GM19452 (cell line): ENCODE measurements at regions not wholly inside any gene's neighbourhood (a gene's known extent, or its start where the extent isn't known, plus 50 kb on each side); places are given as distances from the start of the nearest gene placed in this dataset.
"Not testable (repeated sequence)": the region's sequence is repeated elsewhere in the genome, so short reads cannot be mapped to it uniquely, and the experiment has no call there.

Experiments used
- ATAC-seq: cut with Tn5 transposase; IDR thresholded peaks from one replicate; pipeline ENCODE4 v1.9.1; 2021; ENCODE audit not compliant: unreplicated experiment

GRCh38 chrX:35611562-35611961 lies 186.6 kb upstream of the MAGEB16 start:
- ATAC-seq = not testable (repeated sequence)

DNA sequence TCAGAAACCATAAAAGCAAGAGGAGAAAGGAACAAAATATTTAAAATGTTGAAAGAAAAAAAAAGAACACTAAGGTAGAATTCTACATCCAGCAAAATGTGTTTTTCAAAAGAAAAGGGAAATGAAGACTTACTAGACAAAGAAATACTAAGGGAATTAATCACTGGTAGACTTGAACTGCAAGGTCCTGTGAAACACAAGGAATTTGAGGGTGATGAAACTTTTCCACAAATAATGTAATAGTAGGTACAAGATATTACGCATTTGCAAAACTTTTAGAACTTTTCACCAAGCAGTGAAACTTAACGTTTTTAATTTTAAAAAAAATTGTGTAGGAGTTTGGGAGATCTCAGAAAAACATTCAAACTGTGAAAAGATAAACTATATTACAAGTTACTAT lies 180.3 kb upstream of the MAGEB16 start:
- no peak for ATAC-seq

DNA sequence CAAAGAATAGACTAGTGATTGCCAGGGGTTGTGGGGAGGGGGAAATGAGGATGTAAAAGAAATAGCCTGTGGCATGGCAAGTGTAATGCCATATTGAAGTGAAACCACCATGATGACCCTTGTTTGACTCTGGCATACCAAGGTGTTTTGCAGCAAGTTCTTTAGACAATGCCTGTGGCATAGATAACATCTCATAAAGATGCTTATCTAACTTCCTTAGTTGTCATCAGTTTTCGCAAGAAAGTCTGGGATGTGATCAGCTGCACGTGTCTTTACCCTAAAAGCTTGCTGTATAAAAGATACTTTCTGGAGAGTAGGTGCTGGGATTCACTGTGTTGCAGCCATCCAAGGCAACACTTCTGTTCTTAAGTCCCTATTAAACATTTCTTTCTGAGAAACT lies 176.1 kb upstream of the MAGEB16 start:
- ATAC-seq = no peak

- no peak for ATAC-seq
These were observed 175.5 kb upstream of the MAGEB16 start for GRCh38 chrX:35622601-35623000.

DNA sequence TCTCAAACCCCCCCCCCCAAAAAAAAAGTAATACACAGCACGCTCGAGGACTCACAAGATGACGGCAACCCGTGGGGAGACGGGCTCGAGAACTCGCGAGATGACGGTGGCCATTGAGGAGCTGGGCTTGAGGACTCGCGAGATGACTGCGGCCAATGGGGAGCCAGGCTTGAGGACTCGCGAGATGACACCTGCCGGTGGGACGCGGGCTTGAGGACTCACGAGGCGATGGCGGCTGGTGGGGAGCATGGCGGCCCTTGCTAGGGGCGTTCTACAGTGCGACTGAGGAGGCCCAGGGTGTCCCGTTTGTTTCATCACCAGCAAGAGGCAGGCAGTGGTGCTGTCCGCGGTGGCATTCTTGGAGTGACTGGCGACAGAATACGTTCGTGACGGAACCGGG lies 172.4 kb upstream of the MAGEB16 start:
- ATAC-seq = no peak

DNA sequence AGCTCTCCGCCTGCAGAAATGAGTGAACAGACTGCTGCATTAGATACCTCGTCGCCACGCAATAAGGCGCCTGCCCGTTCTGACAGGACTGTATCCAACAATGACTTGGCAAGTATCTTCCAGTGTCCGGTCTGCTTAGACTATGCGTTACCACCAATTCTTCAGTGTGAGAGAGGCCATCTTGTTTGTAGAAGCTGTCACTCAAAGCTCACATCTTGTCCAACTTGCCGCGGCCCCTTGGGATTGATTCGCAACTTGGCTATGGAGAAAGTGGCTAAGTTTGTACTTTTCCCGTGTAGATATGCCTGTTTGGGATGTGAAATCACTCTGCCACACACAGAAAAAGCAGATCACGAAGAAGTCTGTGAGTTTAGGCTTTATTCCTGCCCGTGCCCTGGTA lies 172.0 kb upstream of the MAGEB16 start:
- no peak for ATAC-seq

DNA sequence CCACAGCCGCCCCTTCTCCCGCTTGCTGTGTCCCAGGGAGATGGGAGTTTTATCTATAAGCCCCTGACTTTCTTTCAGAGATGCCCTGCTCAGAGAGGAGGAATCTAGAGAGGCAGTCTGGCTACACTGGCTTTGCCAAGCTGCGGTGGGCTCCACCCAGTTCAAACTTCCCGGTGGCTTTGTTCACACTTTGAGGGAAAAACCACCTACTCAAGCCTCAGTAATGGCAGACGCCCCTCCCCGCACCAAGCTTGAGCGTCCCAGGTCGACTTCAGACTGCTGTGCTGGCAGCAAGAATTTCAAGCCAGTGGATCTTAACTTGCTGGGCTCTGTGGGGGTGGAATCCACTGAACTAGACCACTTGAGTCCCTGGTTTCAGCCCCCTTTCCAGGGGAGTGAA lies 162.2 kb upstream of the MAGEB16 start:
- not testable (repeated sequence) for ATAC-seq

GRCh38 chrX:35664833-35665232 lies 133.3 kb upstream of the MAGEB16 start:
- ATAC-seq = no peak

DNA sequence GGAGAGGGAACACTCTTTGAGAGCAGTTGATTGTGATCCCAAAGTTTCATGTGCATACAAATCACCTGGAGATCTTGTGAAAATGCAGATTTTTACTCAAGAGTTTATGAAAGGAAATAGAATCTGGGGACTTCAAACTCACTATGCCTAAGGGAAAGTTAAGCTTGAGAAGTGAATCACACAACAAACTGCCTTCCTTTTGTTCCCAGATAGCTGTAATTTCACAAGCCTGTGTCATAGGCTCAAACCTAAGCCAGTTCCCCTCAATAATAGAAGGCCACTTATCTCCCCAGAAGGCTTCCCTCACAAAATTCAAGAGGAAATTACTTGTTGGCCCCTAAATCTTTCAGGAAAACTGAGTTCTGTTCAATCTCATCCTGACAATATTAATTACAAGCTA lies 132.8 kb upstream of the MAGEB16 start:
- ATAC-seq = no peak

- ATAC-seq = no peak
These were observed 127.3 kb upstream of the MAGEB16 start for GRCh38 chrX:35670889-35671288.

- ATAC-seq = no peak
These were observed 123.0 kb upstream of the MAGEB16 start for GRCh38 chrX:35675151-35675550.

- ATAC-seq = no peak
These were observed 117.2 kb upstream of the MAGEB16 start for GRCh38 chrX:35680940-35681346.

- ATAC-seq = no peak
These were observed 115.7 kb upstream of the MAGEB16 start for GRCh38 chrX:35682476-35682875.

DNA sequence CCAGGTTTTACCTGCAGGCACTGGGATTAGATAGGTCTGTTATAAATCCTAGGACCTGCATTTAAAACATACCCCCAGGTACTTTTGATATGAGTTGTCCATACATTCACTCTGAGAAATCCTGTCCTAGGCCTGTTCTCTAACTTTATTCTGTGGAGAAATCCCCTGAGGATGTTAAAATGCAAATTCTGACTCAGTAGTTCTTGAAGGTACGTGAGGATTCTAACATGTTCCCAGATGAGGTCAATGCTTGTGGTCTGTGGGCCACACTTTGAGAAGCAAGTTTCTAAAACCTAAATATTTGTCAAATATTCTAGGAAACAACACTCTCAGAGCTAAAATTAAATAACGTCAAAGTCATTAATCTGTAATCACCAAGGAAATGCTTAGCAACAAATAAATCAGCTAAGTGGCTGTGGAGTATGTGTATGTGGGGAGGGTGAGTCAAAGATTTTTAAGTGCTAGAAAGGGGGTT lies 101.3 kb upstream of the MAGEB16 start:
- ATAC-seq = no peak

- ATAC-seq = no peak
These were observed 98.5 kb upstream of the MAGEB16 start for GRCh38 chrX:35699642-35700041.

- ATAC-seq = no peak
These were observed 98.0 kb upstream of the MAGEB16 start for GRCh38 chrX:35700121-35700520.

DNA sequence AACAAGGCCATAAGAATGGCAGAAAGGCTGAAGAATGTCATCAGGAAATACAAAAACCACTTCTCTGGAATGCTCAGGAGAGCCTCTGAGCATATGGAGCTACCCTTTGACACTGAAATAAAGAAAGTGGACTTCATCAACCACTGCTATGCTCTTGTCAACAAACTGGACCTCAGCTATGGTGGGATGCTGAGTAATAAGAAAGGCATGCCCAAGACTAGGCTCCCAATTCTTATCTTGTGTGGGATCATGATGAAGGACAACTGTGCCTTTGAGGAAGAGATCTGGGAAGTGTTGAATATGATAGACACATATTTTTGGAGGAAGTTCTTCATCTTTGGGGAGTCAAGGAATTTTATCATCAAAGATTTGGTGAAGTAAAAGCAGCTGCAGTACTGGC lies 86.9 kb upstream of the MAGEB16 start:
- no peak for ATAC-seq

DNA sequence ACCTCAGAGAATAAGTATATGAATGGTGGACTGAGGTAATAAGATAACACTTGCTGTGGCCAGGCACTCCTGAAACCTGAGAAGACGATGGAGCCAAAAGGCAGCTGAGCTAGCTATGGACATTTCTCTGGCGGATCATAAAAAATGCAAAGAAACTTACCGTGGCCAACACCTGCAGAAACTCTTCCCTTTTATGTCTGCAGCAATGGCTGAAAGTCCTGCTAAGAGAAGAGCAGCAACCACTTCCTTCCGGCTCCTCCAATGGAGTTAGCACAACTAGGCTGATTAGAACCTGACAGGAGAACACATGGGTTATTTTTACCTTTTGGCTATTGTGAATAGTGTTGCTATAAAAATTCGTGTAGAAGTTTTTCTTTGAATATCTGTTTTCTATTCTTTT lies 76.0 kb upstream of the MAGEB16 start:
- no peak for ATAC-seq

- no peak for ATAC-seq
These were observed 72.0 kb upstream of the MAGEB16 start for GRCh38 chrX:35726176-35726575.

- ATAC-seq = no peak
These were observed 69.7 kb upstream of the MAGEB16 start for GRCh38 chrX:35728481-35728880.

DNA sequence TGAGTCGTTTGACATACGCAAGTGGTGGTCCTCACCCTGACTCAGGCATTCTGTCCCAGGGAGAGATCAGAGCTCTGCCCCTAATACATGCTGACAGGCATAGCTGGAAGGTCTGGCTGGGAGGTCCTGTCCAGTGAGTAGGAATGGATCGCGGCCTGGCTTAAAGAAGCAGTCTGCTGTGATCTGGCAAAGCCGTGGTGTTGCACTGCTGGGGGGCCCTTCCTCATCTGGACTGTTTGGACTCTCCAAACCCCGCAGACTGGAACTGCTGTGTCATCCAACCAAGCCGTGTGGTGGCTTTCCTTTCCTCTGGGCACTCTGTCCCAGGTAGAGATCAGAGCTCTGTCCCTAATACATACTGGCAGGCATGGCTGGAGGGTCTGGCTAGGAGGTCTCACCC lies 64.3 kb upstream of the MAGEB16 start:
- ATAC-seq = no peak

- no peak for ATAC-seq
These were observed 57.0 kb upstream of the MAGEB16 start for GRCh38 chrX:35741142-35741541.

DNA sequence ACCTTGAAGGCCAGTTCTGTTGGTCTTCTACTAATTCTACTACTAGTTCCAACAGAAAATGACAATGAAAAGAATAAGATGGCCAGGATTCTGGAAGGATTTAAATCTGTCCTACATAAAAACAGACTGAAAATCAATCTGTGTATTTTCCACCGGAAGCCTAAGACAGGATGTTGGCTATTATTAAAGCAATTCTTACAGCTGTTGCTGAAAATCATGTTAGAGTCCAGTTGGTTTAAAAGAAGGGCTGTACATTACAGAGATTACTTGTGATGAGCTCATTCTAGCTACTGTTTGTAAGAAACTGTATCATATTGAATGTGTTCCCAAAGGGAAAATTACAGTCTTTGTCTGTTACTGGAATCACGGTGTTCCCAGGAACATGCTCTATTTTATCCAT lies 54.8 kb upstream of the MAGEB16 start:
- ATAC-seq = no peak
